DOHH2 (cell line): ENCODE measurements at regions not wholly inside any gene's neighbourhood (a gene's known extent, or its start where the extent isn't known, plus 50 kb on each side); places are given as distances from the start of the nearest gene placed in this dataset.

Source experiments
- H3F3A ChIP-seq: fragments of 200-600 bp; sonication (generic), shearing (Covaris generic); 2 replicates; pipeline ENCODE4 v1.6.0; 2016; ENCODE audit warnings: antibody characterized with exemption, mild to moderate bottlenecking; ENCODE audit not compliant: control insufficient read depth, insufficient read depth
- H3K27ac ChIP-seq: fragments of 200-600 bp; sonication (generic); 2 replicates; pipeline ENCODE4 v1.5.1; 2014; ENCODE audit warnings: low read depth, mild to moderate bottlenecking, low read length, moderate library complexity
- H3K27me3 ChIP-seq: fragments of 200-600 bp; sonication (generic); 2 replicates; pipeline ENCODE4 v1.6.1; 2014; ENCODE audit warnings: mild to moderate bottlenecking, low read length, mixed read lengths; ENCODE audit not compliant: control insufficient read depth
- H3K36me3 ChIP-seq: fragments of 200-600 bp; sonication (generic); 2 replicates; pipeline ENCODE4 v1.6.1; 2014; ENCODE audit warnings: mild to moderate bottlenecking, low read length, moderate library complexity, mixed read lengths; ENCODE audit not compliant: control insufficient read depth
- H3K4me1 ChIP-seq: fragments of 200-600 bp; sonication (generic); 2 replicates; pipeline ENCODE4 v1.6.1; 2014; ENCODE audit warnings: mild to moderate bottlenecking, low read length, mixed read lengths; ENCODE audit not compliant: control insufficient read depth
- H3K4me2 ChIP-seq: fragments of 200-600 bp; sonication (generic); 2 replicates; pipeline ENCODE4 v1.6.0; 2014; ENCODE audit warnings: mild to moderate bottlenecking, low read length, moderate library complexity
- H3K4me3 ChIP-seq: fragments of 200-600 bp; sonication (generic); 2 replicates; pipeline ENCODE4 v1.5.1; 2014; ENCODE audit warnings: mild to moderate bottlenecking, low read length, mixed read lengths
- H3K79me2 ChIP-seq: fragments of 200-600 bp; sonication (generic); 2 replicates; pipeline ENCODE4 v1.6.1; 2014; ENCODE audit warnings: mild to moderate bottlenecking, low read length, mixed read lengths; ENCODE audit not compliant: control insufficient read depth
- H3K9me2 ChIP-seq: fragments of 200-600 bp; sonication (generic); replicated peaks from 2 replicates; pipeline ENCODE4 v1.6.1; 2014; ENCODE audit warnings: mild to moderate bottlenecking, low read length, mixed read lengths; ENCODE audit not compliant: control insufficient read depth
- H3K9me3 ChIP-seq: fragments of 200-600 bp; sonication (generic); 2 replicates; pipeline ENCODE4 v1.6.1; 2014; ENCODE audit warnings: antibody characterized with exemption, low read length, mixed read lengths; ENCODE audit not compliant: control insufficient read depth, insufficient read depth
- H4K20me1 ChIP-seq: fragments of 200-600 bp; sonication (generic); 2 replicates; pipeline ENCODE4 v1.6.0; 2014; ENCODE audit warnings: low read depth, mild to moderate bottlenecking, antibody characterized with exemption, low read length, moderate library complexity; ENCODE audit not compliant: control insufficient read depth, insufficient read depth
- CTCF ChIP-seq: fragments of 200-600 bp; sonication (generic); IDR thresholded peaks from one replicate; pipeline ENCODE4 v1.5.1; 2014; ENCODE audit warnings: antibody characterized with exemption, mild to moderate bottlenecking, low read depth, low read length; ENCODE audit not compliant: poor library complexity, severe bottlenecking
- EZH2phosphoT487 ChIP-seq: fragments of 200-600 bp; sonication (generic); IDR thresholded peaks from 2 replicates; pipeline ENCODE4 v1.6.1; 2017; ENCODE audit warnings: borderline replicate concordance, mild to moderate bottlenecking, antibody characterized with exemption, low read length, moderate library complexity, mixed read lengths

DNA sequence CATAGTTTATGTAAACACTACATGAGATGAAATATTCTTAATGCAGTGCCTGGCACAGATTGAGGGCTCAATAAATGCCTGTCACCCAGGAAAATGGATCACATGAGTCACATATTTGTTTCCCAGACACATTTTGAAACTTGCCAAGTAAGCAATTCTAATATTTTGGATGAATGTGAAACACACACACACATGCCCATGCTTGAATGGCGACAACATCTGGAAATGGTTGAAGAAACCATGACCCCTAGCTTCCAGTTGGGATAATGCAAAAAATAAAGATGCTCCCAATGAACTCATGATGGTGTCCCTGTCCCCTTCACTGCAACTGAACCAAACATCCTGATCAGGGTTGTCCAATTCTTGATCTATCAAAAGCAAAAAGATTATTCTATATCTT, 797.3 kb downstream of the XPNPEP1 start:
- no peaks in the 10 kb centered on the region for H3K4me1 ChIP-seq
- no peaks in the 10 kb centered on the region for H3K36me3 ChIP-seq
- no peak overlapping the region for H3K4me3 ChIP-seq
- H4K20me1 ChIP-seq, result no peaks in the 10 kb centered on the region
- no peaks in the 10 kb centered on the region for H3K9me2 ChIP-seq
- no peak overlapping the region for H3K27ac ChIP-seq
- no peaks in the 10 kb centered on the region for H3K79me2 ChIP-seq
- no peak overlapping the region for H3K4me2 ChIP-seq
- H3K9me3 ChIP-seq, result no peaks in the 10 kb centered on the region
- no peak for TF ChIP-seq CTCF
- TF ChIP-seq EZH2phosphoT487, result no peak
- H3K27me3 ChIP-seq, result no peaks in the 10 kb centered on the region
- H3F3A ChIP-seq, result no peaks in the 10 kb centered on the region

GRCh38 chr10:109115179-109115578, 808.1 kb downstream of the XPNPEP1 start:
- Histone ChIP-seq H3K27ac (no peak overlapping the region), H3K79me2 (no peaks in the 10 kb centered on the region), H3K4me1 (no peaks in the 10 kb centered on the region), H3K4me3 (no peak overlapping the region), H3F3A (no peaks in the 10 kb centered on the region), H4K20me1 (no peaks in the 10 kb centered on the region), H3K4me2 (no peak overlapping the region), H3K9me3 (peaks cover 6% of the 10 kb centered on the region; the same call in 1 of the 2 replicates), H3K9me2 (no peaks in the 10 kb centered on the region), H3K36me3 (no peaks in the 10 kb centered on the region), H3K27me3 (no peaks in the 10 kb centered on the region)
- TF ChIP-seq CTCF, result no peak
- no peak for TF ChIP-seq EZH2phosphoT487

- no peaks in the 10 kb centered on the region for H4K20me1 ChIP-seq
- peaks cover 6% of the 10 kb centered on the region; the same call in 1 of the 2 replicates for H3K9me3 ChIP-seq
- no peaks in the 10 kb centered on the region for H3K27me3 ChIP-seq
- no peaks in the 10 kb centered on the region for H3K79me2 ChIP-seq
- H3K4me3 ChIP-seq, result no peak overlapping the region
- TF ChIP-seq EZH2phosphoT487 (no peak), CTCF (no peak)
- H3K36me3 ChIP-seq, result no peaks in the 10 kb centered on the region
- no peak overlapping the region for H3K4me2 ChIP-seq
- no peaks in the 10 kb centered on the region for H3K4me1 ChIP-seq
- H3K9me2 ChIP-seq, result no peaks in the 10 kb centered on the region
- H3K27ac ChIP-seq, result no peak overlapping the region
- H3F3A ChIP-seq, result no peaks in the 10 kb centered on the region
These were observed 808.7 kb downstream of the XPNPEP1 start for GRCh38 chr10:109114579-109114978.

GRCh38 chr10:109106604-109107003, 816.7 kb downstream of the XPNPEP1 start:
- no peak overlapping the region for H3K4me2 ChIP-seq
- no peaks in the 10 kb centered on the region for H3F3A ChIP-seq
- H3K9me3 ChIP-seq, result no peaks in the 10 kb centered on the region
- H3K27me3 ChIP-seq, result no peaks in the 10 kb centered on the region
- H4K20me1 ChIP-seq, result no peaks in the 10 kb centered on the region
- H3K4me3 ChIP-seq, result no peak overlapping the region
- no peak overlapping the region for H3K27ac ChIP-seq
- no peaks in the 10 kb centered on the region for H3K4me1 ChIP-seq
- H3K9me2 ChIP-seq, result no peaks in the 10 kb centered on the region
- H3K79me2 ChIP-seq, result no peaks in the 10 kb centered on the region
- H3K36me3 ChIP-seq, result no peaks in the 10 kb centered on the region
- TF ChIP-seq EZH2phosphoT487, result no peak
